GM12865 (cell line): ENCODE measurements at regions not wholly inside any gene's neighbourhood (a gene's known extent, or its start where the extent isn't known, plus 50 kb on each side); places are given as distances from the start of the nearest gene placed in this dataset.

Experiments
- DNase-seq: peaks from one replicate; pipeline ENCODE4 v3.0.0; 2010; ENCODE audit warnings: low read depth
- H3K4me3 ChIP-seq: 2 replicates; pipeline ENCODE4 v1.5.1; 2011; ENCODE audit warnings: mild to moderate bottlenecking, low read depth, low read length, control low read depth
- CTCF ChIP-seq: IDR thresholded peaks from 2 replicates; pipeline ENCODE4 v1.5.1; 2011; ENCODE audit warnings: low read length, control low read depth, low read depth, inconsistent platforms; ENCODE audit not compliant: insufficient read depth; ENCODE audit errors: missing control alignments

GRCh38 chr20:50356525-50356885 lies 153.7 kb upstream of the PTPN1 start:
- TF ChIP-seq CTCF, result no peak
- no peak for DNase-seq
- H3K4me3 ChIP-seq, result no peak overlapping the region

- no peak overlapping the region for H3K4me3 ChIP-seq
- TF ChIP-seq CTCF, result no peak
- no peak for DNase-seq
These were observed 153.0 kb upstream of the PTPN1 start for GRCh38 chr20:50356962-50357782.

- no peak for DNase-seq
- no peak for TF ChIP-seq CTCF
- H3K4me3 ChIP-seq, result no peak overlapping the region
These were observed 152.4 kb upstream of the PTPN1 start for GRCh38 chr20:50357783-50358161.

- TF ChIP-seq CTCF, result no peak
- DNase-seq, result no peak
- H3K4me3 ChIP-seq, result no peak overlapping the region
These were observed 152.0 kb upstream of the PTPN1 start for GRCh38 chr20:50358166-50358565.

GRCh38 chr20:50358971-50359370 lies 151.2 kb upstream of the PTPN1 start:
- no peak for DNase-seq
- TF ChIP-seq CTCF, result no peak
- H3K4me3 ChIP-seq, result no peak overlapping the region

DNA sequence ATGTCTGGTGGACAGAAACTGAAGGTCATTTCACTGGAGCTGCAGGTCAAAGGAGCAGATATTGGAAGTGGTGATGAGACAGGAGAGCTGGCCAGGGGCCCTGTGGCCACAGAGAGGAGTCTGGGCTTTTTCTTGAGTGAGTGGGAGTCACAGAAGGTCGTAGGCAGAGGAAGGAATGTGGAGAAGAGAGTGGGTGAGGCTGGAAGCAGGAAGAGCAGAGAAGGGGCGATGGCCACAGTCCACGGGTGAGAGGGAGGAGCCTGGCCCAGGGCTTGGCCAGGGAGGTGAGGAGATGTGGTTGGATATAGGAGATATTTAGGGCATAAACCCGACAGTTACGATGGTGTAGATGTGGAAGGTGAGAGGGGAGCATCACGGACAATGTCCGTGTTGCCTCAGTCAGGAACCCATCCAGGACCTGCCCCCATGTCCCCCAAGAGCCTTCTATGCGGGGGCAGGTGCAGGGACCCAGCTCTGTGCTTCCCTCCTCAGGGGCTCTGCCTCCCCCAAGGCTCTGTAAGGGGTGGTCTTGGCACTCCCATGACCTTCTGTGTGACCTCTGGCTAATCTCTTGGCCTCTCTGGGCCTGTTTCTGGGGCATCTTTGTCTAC lies 150.5 kb upstream of the PTPN1 start:
- no peak overlapping the region for H3K4me3 ChIP-seq
- no peak for DNase-seq
- TF ChIP-seq CTCF, result no peak

- no peak for DNase-seq
- H3K4me3 ChIP-seq, result no peak overlapping the region
- no peak for TF ChIP-seq CTCF
These were observed 149.9 kb upstream of the PTPN1 start for GRCh38 chr20:50360218-50360672.
